Naive thymus-derived CD4-positive, alpha-beta T cell (primary cell): ENCODE measurements at regions not wholly inside any gene's neighbourhood (a gene's known extent, or its start where the extent isn't known, plus 50 kb on each side); places are given as distances from the start of the nearest gene placed in this dataset.

Experiments
- ATAC-seq: fragments of 150-1000 bp; cut with Tn5 transposase; 2 replicates; pipeline ENCODE4 v1.10.0; 2021; ENCODE audit warnings: mild to moderate bottlenecking, moderate library complexity
- CTCF ChIA-PET: fragments of 350-600 bp; sonication (Branson Sonifier 250); formaldehyde crosslinking; loops from one replicate; lab custom pipeline; 2021; ENCODE audit warnings: antibody characterized with exemption; lab: Charles Lee
- POLR2A ChIA-PET: fragments of 350-600 bp; sonication (Branson Sonifier 250); formaldehyde crosslinking; loops from one replicate; lab custom pipeline; 2021; ENCODE audit warnings: antibody characterized with exemption, inconsistent platforms; lab: Charles Lee
- DNase-seq, 9 donors: peaks; one replicate each; pipeline versions ENCODE4 v3.0.0 to v3.0.0-alpha.2; 2020 to 2022; ENCODE audit warnings: mixed read lengths in 1 of 9
- H3K27ac ChIP-seq: one replicate; pipeline ENCODE4 v1.7.0; 2013; ENCODE audit warnings: mild to moderate bottlenecking, low read depth, low read length, moderate library complexity
- H3K27me3 ChIP-seq, 2 donors: one replicate each; pipeline ENCODE4 v1.7.0; 2013; ENCODE audit warnings: low read length in 2 of 2, mild to moderate bottlenecking in 2 of 2, moderate library complexity in 2 of 2; ENCODE audit not compliant: control insufficient read depth in 2 of 2, insufficient read depth in 2 of 2
- H3K36me3 ChIP-seq, 3 experiments: 1 replicate in 2 of 3; 2 replicates in 1 of 3; pipeline ENCODE4 v1.7.0; 2013; ENCODE audit warnings: low read length in 3 of 3, mild to moderate bottlenecking in 3 of 3, moderate library complexity in 1 of 3; ENCODE audit not compliant: insufficient read depth in 3 of 3, control insufficient read depth in 2 of 3
- H3K4me1 ChIP-seq, 2 donors: one replicate each; pipeline ENCODE4 v1.7.0; 2013; ENCODE audit warnings: low read length in 2 of 2, mild to moderate bottlenecking in 2 of 2, moderate library complexity in 1 of 2; ENCODE audit not compliant: control insufficient read depth in 2 of 2, insufficient read depth in 2 of 2
- H3K4me3 ChIP-seq: 2 replicates; pipeline ENCODE4 v1.7.0; 2013; ENCODE audit warnings: mild to moderate bottlenecking, low read length
- H3K9me3 ChIP-seq, 3 experiments: 1 replicate in 2 of 3; 2 replicates in 1 of 3; pipeline ENCODE4 v1.7.0; 2013; ENCODE audit warnings: low read length in 3 of 3; ENCODE audit not compliant: control insufficient read depth in 2 of 3
- H3K27ac Mint-ChIP-seq, 9 donors: one replicate each; pipeline ENCODE4 v1.8.0; 2020 to 2022; ENCODE audit warnings: mixed read lengths in 9 of 9, mild to moderate bottlenecking in 8 of 9, moderate library complexity in 5 of 9, inconsistent platforms in 2 of 9
- H3K27me3 Mint-ChIP-seq, 5 donors: one replicate each; pipeline ENCODE4 v1.8.0; 2021 to 2022; ENCODE audit warnings: mixed read lengths in 5 of 5, mild to moderate bottlenecking in 1 of 5
- H3K36me3 Mint-ChIP-seq, 5 donors: one replicate each; pipeline ENCODE4 v1.8.0; 2020 to 2022; ENCODE audit warnings: mixed read lengths in 5 of 5, mild to moderate bottlenecking in 3 of 5, inconsistent platforms in 1 of 5
- H3K4me1 Mint-ChIP-seq, 7 donors: one replicate each; pipeline ENCODE4 v1.8.0; 2020 to 2022; ENCODE audit warnings: mixed read lengths in 7 of 7, mild to moderate bottlenecking in 3 of 7, inconsistent platforms in 1 of 7
- H3K4me3 Mint-ChIP-seq, 10 donors: one replicate each; pipeline ENCODE4 v1.8.0; 2020 to 2022; ENCODE audit warnings: mild to moderate bottlenecking in 10 of 10, mixed read lengths in 10 of 10, moderate library complexity in 6 of 10, inconsistent platforms in 2 of 10
- H3K9me3 Mint-ChIP-seq, 11 donors: one replicate each; pipeline ENCODE4 v1.8.0; 2020 to 2022; ENCODE audit warnings: mixed read lengths in 11 of 11, mild to moderate bottlenecking in 4 of 11, inconsistent platforms in 1 of 11, moderate library complexity in 1 of 11
- intact Hi-C, 2 donors: fragments of 100-400 bp; cut with micrococcal nuclease; formaldehyde crosslinking; loops; one replicate each; pipeline ENCODE4 v1.15.1; 2023

- POLR2A ChIA-PET = no interaction called here
- H3K27me3 Mint-ChIP-seq = peaks cover 3 to 28% (median 17%) of the 10 kb centered on the region in 5 donors
Measured at GRCh38 chr15:77719450-77719849, 86.7 kb upstream of the LINGO1 start.

GRCh38 chr15:77717333-77717990 lies 84.8 kb upstream of the LINGO1 start:
- no peak overlapping the region for H3K4me3 Mint-ChIP-seq
- H3K27ac ChIP-seq = no peak overlapping the region
- POLR2A ChIA-PET = no interaction called here
- H3K36me3 ChIP-seq = no peaks in the 10 kb centered on the region
- no peaks in the 10 kb centered on the region for H3K36me3 Mint-ChIP-seq
- intact Hi-C loops = no loop called here
- no peaks in the 10 kb centered on the region for H3K4me1 Mint-ChIP-seq
- CTCF ChIA-PET = no interaction called here
- no peak overlapping the region for H3K27ac Mint-ChIP-seq
- ATAC-seq (no peak), DNase-seq (no peak)
- no peaks in the 10 kb centered on the region for H3K4me1 ChIP-seq
- no peaks in the 10 kb centered on the region for H3K9me3 ChIP-seq
- H3K4me3 ChIP-seq = no peak overlapping the region
- H3K27me3 ChIP-seq = no peaks in the 10 kb centered on the region
- peaks cover 3 to 32% (median 27%) of the 10 kb centered on the region in 5 donors for H3K27me3 Mint-ChIP-seq
- no peaks in the 10 kb centered on the region for H3K9me3 Mint-ChIP-seq

More at GRCh38 chr15:77719450-77719849, 86.7 kb upstream of the LINGO1 start:
- no peaks in the 10 kb centered on the region for H3K36me3 Mint-ChIP-seq
- Histone ChIP-seq H3K27me3 (no peaks in the 10 kb centered on the region), H3K36me3 (no peaks in the 10 kb centered on the region), H3K4me3 (no peak overlapping the region), H3K4me1 (no peaks in the 10 kb centered on the region), H3K9me3 (no peaks in the 10 kb centered on the region), H3K27ac (no peak overlapping the region)
- DNase-seq (no peak), ATAC-seq (no peak)
- H3K9me3 Mint-ChIP-seq = no peaks in the 10 kb centered on the region
- no peak overlapping the region for H3K4me3 Mint-ChIP-seq
- intact Hi-C loops = no loop called here
- no peaks in the 10 kb centered on the region for H3K4me1 Mint-ChIP-seq
- CTCF ChIA-PET = no interaction called here
- H3K27ac Mint-ChIP-seq = peak overlapping the region in 1 of 9 donors; percentile 4

GRCh38 chr15:77716632-77717332 lies 84.1 kb upstream of the LINGO1 start:
- ChIA-PET CTCF (no interaction called here), POLR2A (no interaction called here)
- peaks cover 3 to 32% (median 26%) of the 10 kb centered on the region in 5 donors for H3K27me3 Mint-ChIP-seq
- Histone ChIP-seq H3K27me3 (no peaks in the 10 kb centered on the region), H3K36me3 (no peaks in the 10 kb centered on the region), H3K9me3 (no peaks in the 10 kb centered on the region), H3K27ac (no peak overlapping the region), H3K4me3 (no peak overlapping the region), H3K4me1 (no peaks in the 10 kb centered on the region)
- peaks cover 0 to 2% (median 0%) of the 10 kb centered on the region in 11 donors for H3K9me3 Mint-ChIP-seq
- intact Hi-C loops = no loop called here
- DNase-seq = no peak
- no peak for ATAC-seq
- H3K27ac Mint-ChIP-seq = no peak overlapping the region
- H3K4me1 Mint-ChIP-seq = no peaks in the 10 kb centered on the region
- no peak overlapping the region for H3K4me3 Mint-ChIP-seq
- H3K36me3 Mint-ChIP-seq = no peaks in the 10 kb centered on the region

GRCh38 chr15:77715860-77716259 lies 83.1 kb upstream of the LINGO1 start:
- no peaks in the 10 kb centered on the region for H3K4me1 ChIP-seq
- no peak overlapping the region for H3K27ac ChIP-seq
- H3K9me3 Mint-ChIP-seq = peaks cover 0 to 2% (median 0%) of the 10 kb centered on the region in 11 donors
- no peaks in the 10 kb centered on the region for H3K27me3 ChIP-seq
- no peak overlapping the region for H3K4me3 ChIP-seq
- ATAC-seq (no peak), DNase-seq (no peak)
- no peaks in the 10 kb centered on the region for H3K36me3 Mint-ChIP-seq
- H3K4me1 Mint-ChIP-seq = no peaks in the 10 kb centered on the region
- intact Hi-C loops = no loop called here
- H3K36me3 ChIP-seq = no peaks in the 10 kb centered on the region
- H3K27me3 Mint-ChIP-seq = peaks cover 3 to 32% (median 26%) of the 10 kb centered on the region in 5 donors
- ChIA-PET CTCF (no interaction called here), POLR2A (no interaction called here)
- H3K27ac Mint-ChIP-seq = no peak overlapping the region
- H3K4me3 Mint-ChIP-seq = no peak overlapping the region
- no peaks in the 10 kb centered on the region for H3K9me3 ChIP-seq

- no peaks in the 10 kb centered on the region for H3K9me3 ChIP-seq
- H3K4me1 Mint-ChIP-seq = no peaks in the 10 kb centered on the region
- no peaks in the 10 kb centered on the region for H3K4me1 ChIP-seq
- H3K27ac ChIP-seq = no peak overlapping the region
- H3K4me3 Mint-ChIP-seq = no peak overlapping the region
- no peaks in the 10 kb centered on the region for H3K36me3 Mint-ChIP-seq
- ChIA-PET CTCF (no interaction called here), POLR2A (no interaction called here)
- peaks cover 3 to 32% (median 26%) of the 10 kb centered on the region in 5 donors for H3K27me3 Mint-ChIP-seq
- H3K9me3 Mint-ChIP-seq = peaks cover 0 to 2% (median 0%) of the 10 kb centered on the region in 11 donors
- ATAC-seq = no peak
- DNase-seq = no peak
- intact Hi-C loops = no loop called here
- no peaks in the 10 kb centered on the region for H3K27me3 ChIP-seq
- H3K27ac Mint-ChIP-seq = peak overlapping the region in 1 of 9 donors; percentile 30
- no peak overlapping the region for H3K4me3 ChIP-seq
- no peaks in the 10 kb centered on the region for H3K36me3 ChIP-seq
Measured at GRCh38 chr15:77715051-77715450, 82.3 kb upstream of the LINGO1 start.

- Mint-ChIP-seq H3K27ac (no peak overlapping the region), H3K9me3 (peaks cover 0 to 2% (median 0%) of the 10 kb centered on the region in 11 donors), H3K36me3 (no peaks in the 10 kb centered on the region), H3K4me1 (no peaks in the 10 kb centered on the region), H3K4me3 (no peak overlapping the region), H3K27me3 (peaks cover 3 to 32% (median 26%) of the 10 kb centered on the region in 5 donors)
- ATAC-seq = no peak
- Histone ChIP-seq H3K27me3 (no peaks in the 10 kb centered on the region), H3K36me3 (no peaks in the 10 kb centered on the region), H3K9me3 (no peaks in the 10 kb centered on the region), H3K4me1 (no peaks in the 10 kb centered on the region), H3K4me3 (no peak overlapping the region), H3K27ac (no peak overlapping the region)
- intact Hi-C loops = no loop called here
- CTCF ChIA-PET = no interaction called here
- DNase-seq = no peak
- POLR2A ChIA-PET = no interaction called here
Measured at GRCh38 chr15:77714555-77714954, 81.8 kb upstream of the LINGO1 start.

GRCh38 chr15:77714023-77714422 lies 81.3 kb upstream of the LINGO1 start:
- H3K4me1 Mint-ChIP-seq = no peaks in the 10 kb centered on the region
- DNase-seq (no peak), ATAC-seq (no peak)
- H3K27ac ChIP-seq = no peak overlapping the region
- no peak overlapping the region for H3K27ac Mint-ChIP-seq
- peaks cover 3 to 32% (median 26%) of the 10 kb centered on the region in 5 donors for H3K27me3 Mint-ChIP-seq
- ChIA-PET CTCF (no interaction called here), POLR2A (no interaction called here)
- H3K4me1 ChIP-seq = no peaks in the 10 kb centered on the region
- no peaks in the 10 kb centered on the region for H3K36me3 ChIP-seq
- no peak overlapping the region for H3K4me3 ChIP-seq
- H3K27me3 ChIP-seq = no peaks in the 10 kb centered on the region
- H3K36me3 Mint-ChIP-seq = no peaks in the 10 kb centered on the region
- peaks cover 0 to 2% (median 0%) of the 10 kb centered on the region in 11 donors for H3K9me3 Mint-ChIP-seq
- intact Hi-C loops = no loop called here
- no peak overlapping the region for H3K4me3 Mint-ChIP-seq
- H3K9me3 ChIP-seq = no peaks in the 10 kb centered on the region
